ENCODE measurements at regions not wholly inside any gene's neighbourhood (a gene's known extent, or its start where the extent isn't known, plus 50 kb on each side); places are given as distances from the start of the nearest gene placed in this dataset.

GRCh38 chr7:17016402-17017010 is 134.7 kb upstream of the AGR3 start:
- intact Hi-C loops (cut with DNase I) = no loop called here
- no peak for TF ChIP-seq CTCF (IDR thresholded peaks at IDR 0.05)
- TF ChIP-seq POLR2A (IDR thresholded peaks at IDR 0.05) = no peak
- peak overlapping the region; percentile 65 to 77 (median 69) for H3K27ac ChIP-seq
- no peaks in the 10 kb centered on the region for H3K36me3 ChIP-seq
- WGBS, 2 donors = 98% methylated on average over 2 of the region's 2 CpGs
- DNase-seq = no peak
- no peak overlapping the region for H3K4me3 ChIP-seq (replicated peaks in 1 of 3)
- peaks cover 16 to 42% of the 10 kb centered on the region in 2 donors for H3K4me1 ChIP-seq
- H3K9me3 ChIP-seq = no peaks in the 10 kb centered on the region
- no peaks in the 10 kb centered on the region for H3K27me3 ChIP-seq

GRCh38 chr7:17019106-17019505 is 137.3 kb upstream of the AGR3 start:
- Histone ChIP-seq H3K27me3 (no peaks in the 10 kb centered on the region), H3K36me3 (no peaks in the 10 kb centered on the region), H3K4me3 (replicated peaks in 1 of 3) (no peak overlapping the region), H3K27ac (no peak overlapping the region), H3K4me1 (peaks cover 16 to 35% of the 10 kb centered on the region in 2 donors), H3K9me3 (no peaks in the 10 kb centered on the region)
- TF ChIP-seq POLR2A (IDR thresholded peaks at IDR 0.05) = no peak
- no peak for DNase-seq
- intact Hi-C loops (cut with DNase I) = no loop called here
- 83% methylated on average over 2 of the region's 2 CpGs for WGBS, 2 donors

- no peak for DNase-seq
- intact Hi-C loops (cut with DNase I) = no loop called here
- Histone ChIP-seq H3K27me3 (no peaks in the 10 kb centered on the region), H3K27ac (peak overlapping the region in 1 of 3 donors; percentile 27), H3K4me3 (replicated peaks in 1 of 3) (no peak overlapping the region), H3K36me3 (no peaks in the 10 kb centered on the region), H3K4me1 (peaks cover 14 to 26% of the 10 kb centered on the region in 2 donors), H3K9me3 (no peaks in the 10 kb centered on the region)
- no peak for TF ChIP-seq POLR2A (IDR thresholded peaks at IDR 0.05)
- TF ChIP-seq CTCF (IDR thresholded peaks at IDR 0.05) = no peak
- WGBS, 2 donors = 38 to 57% methylated on average over 1 of the region's 1 CpG
Measured at GRCh38 chr7:17020250-17020649, 138.5 kb upstream of the AGR3 start.

- TF ChIP-seq POLR2A (IDR thresholded peaks at IDR 0.05) (no peak), CTCF (IDR thresholded peaks at IDR 0.05) (no peak)
- peak overlapping the region in 2 of 3 donors; percentile 26 to 27 for H3K27ac ChIP-seq
- H3K9me3 ChIP-seq = no peaks in the 10 kb centered on the region
- H3K4me3 ChIP-seq (replicated peaks in 1 of 3) = no peak overlapping the region
- peaks cover 7 to 19% of the 10 kb centered on the region in 2 donors for H3K4me1 ChIP-seq
- no peaks in the 10 kb centered on the region for H3K36me3 ChIP-seq
- no peaks in the 10 kb centered on the region for H3K27me3 ChIP-seq
- WGBS, 2 donors = 64 to 83% methylated on average over 3 of the region's 3 CpGs
- peak in 1 of 2 donors; percentile 21 for DNase-seq
- intact Hi-C loops (cut with DNase I) = no loop called here
Measured at GRCh38 chr7:17021205-17021604, 139.4 kb upstream of the AGR3 start.

GRCh38 chr7:17022920-17023319 is 141.1 kb upstream of the AGR3 start:
- no peak for TF ChIP-seq POLR2A (IDR thresholded peaks at IDR 0.05)
- no peak for TF ChIP-seq CTCF (IDR thresholded peaks at IDR 0.05)
- intact Hi-C loops (cut with DNase I) = no loop called here

More at GRCh38 chr7:17022920-17023319, 141.1 kb upstream of the AGR3 start:
- 93 to 96% methylated on average over 3 of the region's 3 CpGs for WGBS, 2 donors
- no peaks in the 10 kb centered on the region for H3K9me3 ChIP-seq
- H3K27me3 ChIP-seq = no peaks in the 10 kb centered on the region
- H3K36me3 ChIP-seq = no peaks in the 10 kb centered on the region
- H3K4me1 ChIP-seq = peaks cover 0 to 13% of the 10 kb centered on the region in 2 donors
- DNase-seq = no peak
- H3K27ac ChIP-seq = no peak overlapping the region
- no peak overlapping the region for H3K4me3 ChIP-seq (replicated peaks in 1 of 3)

Measured in thyroid gland (tissue), 4 donors.